HG03139 (cell line): ENCODE measurements at regions not wholly inside any gene's neighbourhood (a gene's known extent, or its start where the extent isn't known, plus 50 kb on each side); places are given as distances from the start of the nearest gene placed in this dataset.

Experiments used
- ATAC-seq: cut with Tn5 transposase; IDR thresholded peaks from one replicate; pipeline ENCODE4 v1.9.1; 2021; ENCODE audit not compliant: unreplicated experiment

GRCh38 chr12:24304285-24304684, 354.8 kb upstream of the SOX5 start:
- no peak for ATAC-seq

GRCh38 chr12:24302708-24303107, 353.2 kb upstream of the SOX5 start:
- no peak for ATAC-seq

DNA sequence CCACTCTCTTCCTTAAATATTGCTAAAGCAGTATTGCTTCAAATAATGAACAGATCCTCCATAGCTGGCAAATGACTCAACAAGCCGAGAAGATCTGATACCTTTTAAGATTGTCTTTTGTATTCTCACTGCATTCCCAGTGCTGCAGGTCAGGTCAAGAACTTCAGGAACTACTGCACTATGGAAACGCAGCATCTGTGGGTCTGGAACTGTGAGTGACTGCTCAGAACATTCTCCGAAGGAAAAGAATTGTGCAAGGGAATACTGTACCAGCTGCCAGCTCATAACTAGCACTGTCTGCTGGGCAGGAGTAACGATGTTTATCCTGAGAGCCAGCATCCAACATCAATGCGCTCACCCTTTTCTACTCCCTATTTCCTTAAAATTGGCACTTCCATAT, 348.0 kb upstream of the SOX5 start:
- no peak for ATAC-seq

DNA sequence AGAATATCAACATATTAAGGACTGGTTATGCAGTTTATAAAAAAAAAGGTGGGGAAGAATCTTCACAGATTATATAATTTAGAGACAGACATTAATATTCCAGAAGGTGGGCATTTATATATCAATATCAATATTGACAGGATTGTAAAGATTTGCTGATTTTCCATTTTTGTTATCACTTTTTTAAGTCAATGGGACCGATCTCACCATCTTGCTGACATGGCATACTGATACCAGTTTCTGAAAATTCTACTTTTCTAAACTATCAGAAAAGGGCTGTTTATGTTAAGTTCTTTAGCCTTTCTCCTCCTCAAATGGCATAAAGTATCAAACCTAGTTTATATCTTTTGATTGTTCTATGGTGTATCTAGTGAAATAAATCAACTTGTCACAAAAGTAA, 344.1 kb upstream of the SOX5 start:
- no peak for ATAC-seq

- no peak for ATAC-seq
These were observed 338.5 kb upstream of the SOX5 start for GRCh38 chr12:24287963-24288362.

DNA sequence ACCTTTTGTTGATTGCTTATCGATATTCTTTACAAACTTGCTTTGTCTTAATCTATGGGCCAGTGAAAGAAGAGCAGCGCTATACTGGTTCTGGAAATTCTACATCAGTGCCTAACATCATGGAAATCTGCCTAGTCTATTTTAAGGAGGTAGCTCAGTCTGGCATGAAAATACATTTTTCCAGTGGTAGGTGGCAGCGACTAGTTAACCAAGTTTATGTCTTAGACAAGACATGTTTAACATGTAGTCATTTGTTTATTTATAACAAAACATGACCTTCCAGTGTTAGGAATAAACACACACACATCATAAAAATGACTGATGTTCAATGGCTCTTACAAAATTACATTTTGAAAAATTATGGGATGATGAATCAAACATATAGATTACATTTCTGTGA, 336.0 kb upstream of the SOX5 start:
- ATAC-seq: no peak

DNA sequence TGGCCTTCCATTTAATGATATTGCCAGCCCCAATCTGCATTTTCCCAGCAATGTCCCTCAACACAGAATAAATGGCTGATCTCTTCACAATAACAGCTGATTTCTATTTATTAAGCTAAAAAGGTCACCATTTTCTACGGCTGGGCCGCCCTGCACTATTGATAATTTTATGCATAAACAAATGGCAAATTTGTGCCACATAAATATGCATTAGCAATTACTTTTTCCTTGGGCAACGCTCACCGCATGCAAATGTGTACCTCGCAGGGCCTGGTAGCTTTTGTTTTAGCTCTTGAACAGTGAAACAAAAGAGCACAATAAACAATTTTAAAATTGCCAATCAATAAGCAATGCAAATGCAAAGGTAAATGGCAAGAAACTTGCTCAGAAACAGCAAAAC, 331.9 kb upstream of the SOX5 start:
- no peak for ATAC-seq

GRCh38 chr12:24280056-24280842, 330.8 kb upstream of the SOX5 start:
- no peak for ATAC-seq

GRCh38 chr12:24278832-24279231, 329.4 kb upstream of the SOX5 start:
- no peak for ATAC-seq

GRCh38 chr12:24270965-24271364, 321.5 kb upstream of the SOX5 start:
- ATAC-seq: no peak

- no peak for ATAC-seq
These were observed 321.0 kb upstream of the SOX5 start for GRCh38 chr12:24270464-24270863.

DNA sequence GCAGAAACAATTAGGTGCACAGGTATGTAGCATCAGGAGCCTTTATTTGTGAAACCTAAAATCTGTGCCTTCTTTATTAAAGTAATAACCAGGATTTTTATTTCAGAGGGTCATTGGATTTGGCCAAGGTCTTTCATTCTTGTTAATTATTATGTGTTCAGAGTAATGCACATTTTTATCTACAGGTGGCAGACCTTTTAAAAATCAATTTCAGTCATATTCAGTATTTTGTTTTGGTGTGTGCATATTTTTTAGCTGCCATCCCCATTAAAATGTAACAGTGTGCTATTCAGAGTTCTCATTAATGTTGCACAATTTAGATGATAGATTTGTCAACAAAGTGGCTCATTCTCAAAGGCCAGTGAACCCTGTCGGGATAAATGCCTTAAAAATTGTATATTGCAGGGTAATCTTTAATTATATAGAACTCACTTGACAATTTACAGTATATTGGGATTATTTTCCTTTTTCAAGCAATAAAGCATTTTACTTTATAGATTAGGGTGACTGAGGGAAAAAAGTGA, 319.3 kb upstream of the SOX5 start:
- ATAC-seq: no peak

- no peak for ATAC-seq
These were observed 317.5 kb upstream of the SOX5 start for GRCh38 chr12:24266982-24267381.

DNA sequence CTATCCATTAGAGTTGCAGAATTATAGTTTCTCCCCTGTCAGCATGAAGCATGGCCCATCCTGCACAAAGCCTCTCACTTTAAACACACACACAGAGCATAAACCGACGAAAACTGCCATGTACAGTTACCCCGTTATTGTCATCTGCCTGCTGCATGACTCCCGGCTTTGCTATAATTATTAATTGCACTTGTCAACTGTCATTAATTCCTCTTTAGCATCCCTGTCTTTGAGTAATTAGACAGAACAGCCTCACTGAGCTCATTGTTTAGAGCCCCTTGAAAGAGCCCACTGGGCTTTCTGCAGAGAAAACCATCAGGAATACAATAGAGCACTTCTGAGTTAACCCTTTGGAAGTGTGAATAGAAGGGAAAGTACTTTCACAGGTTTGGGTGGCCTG, 307.2 kb upstream of the SOX5 start:
- no peak for ATAC-seq

DNA sequence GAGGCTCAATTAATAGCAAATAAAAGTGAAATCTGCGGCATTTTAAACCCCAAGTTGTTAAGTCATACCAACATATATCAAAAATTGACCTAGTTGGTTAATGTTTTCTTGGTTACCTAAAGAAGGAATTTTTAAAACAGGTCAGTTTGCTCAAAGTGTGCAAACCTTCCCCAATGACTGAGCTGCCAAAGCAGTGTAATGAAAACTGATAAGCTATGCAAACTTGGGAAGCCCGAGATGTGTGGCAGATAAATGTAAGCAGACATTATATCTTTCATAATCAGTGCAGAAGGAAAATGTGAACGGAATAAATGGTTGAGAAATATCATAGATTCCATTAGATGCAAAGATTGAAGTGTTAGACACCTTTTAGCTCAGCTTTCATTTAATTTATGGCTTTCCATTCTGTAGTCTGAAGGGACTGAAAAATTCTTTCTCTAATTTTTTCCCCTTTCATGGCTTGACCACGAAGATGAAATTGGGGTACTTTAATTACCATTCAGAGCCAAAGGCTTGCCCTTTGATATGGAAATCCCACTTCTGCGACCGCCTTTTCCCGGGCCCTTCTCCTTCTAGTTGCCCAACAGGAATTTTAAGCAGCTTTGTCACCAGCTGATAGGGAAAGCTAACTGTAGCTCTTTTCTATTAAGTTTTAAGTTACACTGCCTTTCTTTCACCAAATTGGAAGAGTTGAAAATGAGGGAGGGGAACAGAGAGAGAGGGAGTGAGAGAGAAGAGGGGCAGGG, 306.6 kb upstream of the SOX5 start:
- ATAC-seq: no peak

GRCh38 chr12:24252602-24253001, 303.1 kb upstream of the SOX5 start:
- no peak for ATAC-seq

- no peak for ATAC-seq
These were observed 297.5 kb upstream of the SOX5 start for GRCh38 chr12:24246934-24247333.

DNA sequence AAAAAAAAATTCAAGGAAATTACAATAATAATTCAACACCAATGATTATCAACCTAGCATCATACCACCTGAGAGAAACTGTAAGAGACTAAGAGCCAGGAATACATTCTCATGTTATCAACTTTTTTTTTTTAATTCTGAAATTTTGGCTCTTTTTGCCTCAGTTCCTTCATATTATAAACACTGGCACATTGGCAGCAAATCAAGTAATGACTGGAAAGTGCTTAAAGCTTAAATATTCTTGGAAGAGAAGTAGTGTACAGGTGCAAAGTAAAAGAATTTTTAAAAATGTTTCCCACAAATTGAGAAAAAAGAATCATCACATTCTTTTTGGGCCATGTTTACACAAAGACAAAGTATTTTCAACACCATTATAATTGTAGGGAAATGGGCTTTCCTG, 296.9 kb upstream of the SOX5 start:
- ATAC-seq: no peak

DNA sequence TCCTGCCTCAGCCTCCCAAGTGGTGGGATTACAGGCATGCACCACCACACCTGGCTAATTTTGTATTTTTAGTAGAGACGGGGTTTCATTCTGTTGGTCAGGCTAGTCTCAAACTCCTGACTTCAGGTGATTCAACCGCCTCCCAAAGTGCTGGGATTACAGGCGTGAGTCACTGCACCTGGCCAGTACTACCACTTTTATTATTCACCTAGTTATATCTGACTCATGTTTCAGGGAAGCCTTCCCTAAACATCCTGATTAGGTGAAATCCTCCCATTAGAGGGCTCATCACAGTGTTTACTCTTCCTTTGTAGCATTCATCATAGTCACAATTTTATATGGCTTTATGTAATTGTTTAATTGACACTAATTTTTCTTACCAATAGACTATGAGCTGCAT, 295.3 kb upstream of the SOX5 start:
- ATAC-seq: no peak

GRCh38 chr12:24244231-24244630, 294.8 kb upstream of the SOX5 start:
- ATAC-seq: no peak

- no peak for ATAC-seq
These were observed 291.2 kb upstream of the SOX5 start for GRCh38 chr12:24240707-24241106.

DNA sequence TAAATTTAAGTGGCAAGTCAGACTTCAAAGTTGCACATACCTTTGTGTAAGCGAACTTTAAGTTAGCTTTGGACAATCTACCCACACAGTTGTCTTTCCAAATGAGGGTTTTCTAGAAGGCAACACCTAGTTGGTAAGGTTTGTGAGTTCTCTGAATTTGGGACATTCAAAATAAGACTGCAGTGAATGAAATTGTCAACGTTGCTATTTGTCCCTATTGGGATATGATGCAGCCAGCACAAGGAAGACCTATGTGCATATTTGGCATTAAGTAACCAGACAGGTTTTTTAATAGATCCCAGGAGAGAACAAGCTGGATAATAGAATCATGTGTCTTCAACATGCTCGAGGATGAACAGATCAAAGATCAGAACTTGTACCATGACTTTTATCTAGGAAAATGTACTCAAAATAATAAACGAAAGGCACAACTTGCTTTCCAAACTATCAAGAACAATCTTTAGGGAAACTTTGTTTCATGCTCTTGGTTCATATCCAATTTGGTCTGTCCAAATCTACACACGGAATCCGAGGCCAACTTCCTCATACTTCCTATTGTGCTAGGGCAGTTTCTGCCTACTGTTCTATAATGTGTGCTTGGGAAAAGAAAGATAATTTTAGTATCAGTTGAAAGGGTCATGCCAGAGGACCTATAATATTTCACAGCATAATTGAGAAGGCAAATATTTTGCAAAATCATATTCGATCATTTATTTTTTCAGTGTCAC, 284.2 kb upstream of the SOX5 start:
- no peak for ATAC-seq
